Smooth muscle cell (in vitro differentiated cells): ENCODE measurements at regions not wholly inside any gene's neighbourhood (a gene's known extent, or its start where the extent isn't known, plus 50 kb on each side); places are given as distances from the start of the nearest gene placed in this dataset.

Experiments
- DNase-seq: peaks from one replicate; lab custom pipeline; 2025; ENCODE audit not compliant: unreplicated experiment; lab: John Stamatoyannopoulos, UW
- H2AFZ ChIP-seq: fragments of 200-600 bp; sonication (generic); 2 replicates; pipeline ENCODE4 v1.6.0; 2016; ENCODE audit warnings: antibody characterized with exemption, low read depth, mild to moderate bottlenecking
- H3F3A ChIP-seq: fragments of 200-600 bp; sonication (generic); 2 replicates; pipeline ENCODE4 v1.6.0; 2017; ENCODE audit warnings: antibody characterized with exemption, low read depth
- H3K27ac ChIP-seq: fragments of 200-600 bp; sonication (generic); 2 replicates; pipeline ENCODE4 v1.5.1; 2016; ENCODE audit warnings: low read depth, mild to moderate bottlenecking
- H3K27me3 ChIP-seq: fragments of 200-600 bp; sonication (generic); 2 replicates; pipeline ENCODE4 v1.6.1; 2016; ENCODE audit warnings: low read depth, mild to moderate bottlenecking
- H3K36me3 ChIP-seq: fragments of 200-600 bp; sonication (generic); 2 replicates; pipeline ENCODE4 v1.5.1; 2016; ENCODE audit warnings: low read depth
- H3K4me1 ChIP-seq: fragments of 200-600 bp; sonication (generic); 2 replicates; pipeline ENCODE4 v1.5.1; 2016; ENCODE audit warnings: low read depth
- H3K4me2 ChIP-seq: fragments of 200-600 bp; sonication (generic); 2 replicates; pipeline ENCODE4 v1.6.0; 2016; ENCODE audit warnings: mild to moderate bottlenecking
- H3K4me3 ChIP-seq: fragments of 200-600 bp; sonication (generic); 2 replicates; pipeline ENCODE4 v1.5.1; 2016; ENCODE audit warnings: mild to moderate bottlenecking
- H3K79me2 ChIP-seq: fragments of 200-600 bp; sonication (generic); 2 replicates; pipeline ENCODE4 v1.6.0; 2016; ENCODE audit warnings: low read depth, mild to moderate bottlenecking
- H3K9ac ChIP-seq: fragments of 200-600 bp; sonication (generic); 2 replicates; pipeline ENCODE4 v1.6.0; 2016; ENCODE audit warnings: low read depth
- H3K9me3 ChIP-seq: fragments of 200-600 bp; sonication (generic); replicated peaks from 2 replicates; pipeline ENCODE4 v1.5.1; 2016; ENCODE audit warnings: low read depth
- H4K20me1 ChIP-seq: fragments of 200-600 bp; sonication (generic); 2 replicates; pipeline ENCODE4 v1.6.0; 2016; ENCODE audit warnings: low read depth
- CTCF ChIP-seq: fragments of 200-600 bp; sonication (generic); IDR thresholded peaks from 2 replicates; pipeline ENCODE4 v1.5.1; 2017; ENCODE audit warnings: borderline replicate concordance, mild to moderate bottlenecking, antibody characterized with exemption; ENCODE audit not compliant: insufficient read depth, poor library complexity, severe bottlenecking
- WGBS: methylation state at CpG from one replicate; pipeline ENCODE4 v1.1.7; 2016; ENCODE audit warnings: low lambda C conversion rate; 5-methylcytosine and 5-hydroxymethylcytosine counted together

- H3K9me3 ChIP-seq, result no peaks in the 10 kb centered on the region
- H4K20me1 ChIP-seq, result no peaks in the 10 kb centered on the region
- no peaks in the 10 kb centered on the region for H3K4me1 ChIP-seq
- H3K9ac ChIP-seq, result no peak overlapping the region
- no peak overlapping the region for H3K4me2 ChIP-seq
- no peaks in the 10 kb centered on the region for H3K27me3 ChIP-seq
- no peaks in the 10 kb centered on the region for H3K79me2 ChIP-seq
- no peak overlapping the region for H3K27ac ChIP-seq
- no peak overlapping the region for H2AFZ ChIP-seq
- no peaks in the 10 kb centered on the region for H3F3A ChIP-seq
- DNase-seq, result no peak
- no peak for TF ChIP-seq CTCF
- no peak overlapping the region for H3K4me3 ChIP-seq
- 88% methylated on average over 1 of the region's 1 CpG for WGBS
- no peaks in the 10 kb centered on the region for H3K36me3 ChIP-seq
Measured at GRCh38 chr13:57815600-57815999, 184.1 kb downstream of the PCDH17 start.

- no peaks in the 10 kb centered on the region for H3K27me3 ChIP-seq
- H4K20me1 ChIP-seq, result no peaks in the 10 kb centered on the region
- no peak overlapping the region for H3K27ac ChIP-seq
- no peak overlapping the region for H2AFZ ChIP-seq
- no peaks in the 10 kb centered on the region for H3K36me3 ChIP-seq
- no peaks in the 10 kb centered on the region for H3K9me3 ChIP-seq
- H3F3A ChIP-seq, result peaks cover 5% of the 10 kb centered on the region
- no peaks in the 10 kb centered on the region for H3K79me2 ChIP-seq
- WGBS, result 83% methylated on average over 1 of the region's 1 CpG
- H3K4me2 ChIP-seq, result no peak overlapping the region
- no peaks in the 10 kb centered on the region for H3K4me1 ChIP-seq
- no peak for TF ChIP-seq CTCF
- H3K9ac ChIP-seq, result no peak overlapping the region
- H3K4me3 ChIP-seq, result no peak overlapping the region
- DNase-seq, result no peak
Measured at GRCh38 chr13:57820924-57821323, 189.4 kb downstream of the PCDH17 start.

- no peak for TF ChIP-seq CTCF
- H4K20me1 ChIP-seq, result no peaks in the 10 kb centered on the region
- H3K4me1 ChIP-seq, result no peaks in the 10 kb centered on the region
- peaks cover 5% of the 10 kb centered on the region for H3F3A ChIP-seq
- no peaks in the 10 kb centered on the region for H3K27me3 ChIP-seq
- no peaks in the 10 kb centered on the region for H3K36me3 ChIP-seq
- no peak overlapping the region for H3K27ac ChIP-seq
- no peaks in the 10 kb centered on the region for H3K79me2 ChIP-seq
- H3K4me3 ChIP-seq, result no peak overlapping the region
- WGBS, result 91% methylated on average over 2 of the region's 2 CpGs
- H3K9me3 ChIP-seq, result no peaks in the 10 kb centered on the region
- no peak overlapping the region for H3K9ac ChIP-seq
- DNase-seq, result no peak
- H2AFZ ChIP-seq, result no peak overlapping the region
- H3K4me2 ChIP-seq, result no peak overlapping the region
Measured at GRCh38 chr13:57823704-57824103, 192.2 kb downstream of the PCDH17 start.

- no peak overlapping the region for H3K9ac ChIP-seq
- WGBS, result 62% methylated on average over 4 of the region's 4 CpGs
- no peaks in the 10 kb centered on the region for H3K4me1 ChIP-seq
- peak overlapping the region; percentile 54 for H2AFZ ChIP-seq
- no peaks in the 10 kb centered on the region for H3K27me3 ChIP-seq
- H4K20me1 ChIP-seq, result no peaks in the 10 kb centered on the region
- H3K9me3 ChIP-seq, result no peaks in the 10 kb centered on the region
- no peaks in the 10 kb centered on the region for H3K36me3 ChIP-seq
- H3K79me2 ChIP-seq, result no peaks in the 10 kb centered on the region
- DNase-seq, result no peak
- H3K4me2 ChIP-seq, result no peak overlapping the region
- H3K27ac ChIP-seq, result no peak overlapping the region
- no peak overlapping the region for H3K4me3 ChIP-seq
- no peak for TF ChIP-seq CTCF
- peaks cover 5% of the 10 kb centered on the region for H3F3A ChIP-seq
Measured at GRCh38 chr13:57824121-57824520, 192.6 kb downstream of the PCDH17 start.
